ENCODE measurements at regions not wholly inside any gene's neighbourhood (a gene's known extent, or its start where the extent isn't known, plus 50 kb on each side); places are given as distances from the start of the nearest gene placed in this dataset.

DNA sequence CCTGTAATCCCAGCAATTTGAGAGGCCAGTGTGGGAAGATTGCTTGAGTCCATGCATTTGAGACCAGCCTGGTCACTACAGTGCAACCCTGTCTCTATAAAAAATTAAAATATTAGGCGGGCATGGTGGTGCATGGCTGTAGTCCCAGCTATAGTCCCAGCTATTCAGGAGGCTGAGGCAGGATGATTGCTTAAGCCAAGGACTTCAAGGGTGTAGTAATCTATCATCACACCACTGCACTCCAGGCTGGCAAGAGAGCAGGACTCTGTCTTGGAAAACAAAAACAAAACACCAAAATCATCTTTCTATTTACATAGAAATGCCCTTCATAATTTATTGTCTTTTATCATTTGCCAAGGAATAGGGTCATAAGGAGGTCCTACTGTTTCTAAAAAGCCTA, 1274.1 kb upstream of the NCAM2 start:
- H3K36me3 ChIP-seq (ENCODE audit: control insufficient read depth, insufficient read depth, low read length), result no peaks in the 10 kb centered on the region
- TF ChIP-seq, protein P1, sequence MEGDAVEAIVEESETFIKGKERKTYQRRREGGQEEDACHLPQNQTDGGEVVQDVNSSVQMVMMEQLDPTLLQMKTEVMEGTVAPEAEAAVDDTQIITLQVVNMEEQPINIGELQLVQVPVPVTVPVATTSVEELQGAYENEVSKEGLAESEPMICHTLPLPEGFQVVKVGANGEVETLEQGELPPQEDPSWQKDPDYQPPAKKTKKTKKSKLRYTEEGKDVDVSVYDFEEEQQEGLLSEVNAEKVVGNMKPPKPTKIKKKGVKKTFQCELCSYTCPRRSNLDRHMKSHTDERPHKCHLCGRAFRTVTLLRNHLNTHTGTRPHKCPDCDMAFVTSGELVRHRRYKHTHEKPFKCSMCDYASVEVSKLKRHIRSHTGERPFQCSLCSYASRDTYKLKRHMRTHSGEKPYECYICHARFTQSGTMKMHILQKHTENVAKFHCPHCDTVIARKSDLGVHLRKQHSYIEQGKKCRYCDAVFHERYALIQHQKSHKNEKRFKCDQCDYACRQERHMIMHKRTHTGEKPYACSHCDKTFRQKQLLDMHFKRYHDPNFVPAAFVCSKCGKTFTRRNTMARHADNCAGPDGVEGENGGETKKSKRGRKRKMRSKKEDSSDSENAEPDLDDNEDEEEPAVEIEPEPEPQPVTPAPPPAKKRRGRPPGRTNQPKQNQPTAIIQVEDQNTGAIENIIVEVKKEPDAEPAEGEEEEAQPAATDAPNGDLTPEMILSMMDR (IDR thresholded peaks at IDR 0.05; ENCODE audit: insufficient read depth, low read length, poor library complexity, severe bottlenecking), result no peak
- DNase-seq (ENCODE audit: extremely low read depth, insufficient read length), result no peak
- no peaks in the 10 kb centered on the region for H3K27me3 ChIP-seq (replicated peaks; ENCODE audit: control insufficient read depth, insufficient read depth, low read length)
- no peak overlapping the region for H3K4me3 ChIP-seq (replicated peaks; ENCODE audit: low read depth, low read length)

DNA sequence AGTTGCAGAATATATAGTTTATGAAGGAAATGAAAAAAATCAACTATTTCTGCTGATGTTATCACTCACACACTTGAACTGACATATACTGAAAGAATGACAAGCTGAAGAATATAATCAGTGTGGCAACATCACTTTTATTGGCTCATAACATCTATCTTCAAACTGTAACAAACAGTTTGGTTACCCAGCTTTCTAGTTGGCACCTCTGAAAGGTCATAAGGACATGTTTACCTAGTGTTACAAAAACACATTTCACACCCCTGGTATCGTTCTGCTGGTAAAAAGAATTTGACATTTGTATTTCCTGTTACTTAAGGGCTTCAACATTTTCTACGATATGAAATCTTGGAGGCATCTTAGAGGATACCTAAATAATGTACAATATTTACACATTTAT, 1267.0 kb upstream of the NCAM2 start:
- H3K4me3 ChIP-seq (replicated peaks; ENCODE audit: low read depth, low read length), result no peak overlapping the region
- H3K27me3 ChIP-seq (replicated peaks; ENCODE audit: control insufficient read depth, insufficient read depth, low read length), result no peaks in the 10 kb centered on the region
- no peak for DNase-seq (ENCODE audit: extremely low read depth, insufficient read length)
- TF ChIP-seq, protein P1 (IDR thresholded peaks at IDR 0.05; ENCODE audit: insufficient read depth, low read length, poor library complexity, severe bottlenecking), result no peak
- H3K36me3 ChIP-seq (ENCODE audit: control insufficient read depth, insufficient read depth, low read length), result no peaks in the 10 kb centered on the region

DNA sequence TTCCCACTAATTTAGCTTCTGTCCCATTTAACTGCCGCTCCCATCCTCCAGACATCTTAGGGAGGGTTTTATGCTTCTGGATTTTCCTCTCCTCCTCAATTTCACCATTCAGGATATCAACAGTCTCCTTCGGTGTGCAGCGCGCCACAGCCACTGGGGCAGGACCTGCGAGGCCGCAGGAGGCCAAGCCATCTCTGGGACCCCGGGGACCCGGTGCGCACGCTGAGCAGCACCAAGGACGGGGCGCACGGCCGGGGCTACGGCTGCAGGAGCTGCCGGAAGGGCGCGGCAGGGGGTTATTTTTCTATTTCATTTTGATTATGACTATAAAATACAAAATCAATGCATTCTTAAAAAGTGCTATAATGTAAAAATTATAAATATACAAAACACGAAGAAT, 1238.4 kb upstream of the NCAM2 start:
- H3K4me3 ChIP-seq (replicated peaks; ENCODE audit: low read depth, low read length), result no peak overlapping the region
- DNase-seq (ENCODE audit: extremely low read depth, insufficient read length), result no peak
- H3K27me3 ChIP-seq (replicated peaks; ENCODE audit: control insufficient read depth, insufficient read depth, low read length), result no peaks in the 10 kb centered on the region
- no peaks in the 10 kb centered on the region for H3K36me3 ChIP-seq (ENCODE audit: control insufficient read depth, insufficient read depth, low read length)
- TF ChIP-seq, protein P1 (IDR thresholded peaks at IDR 0.05; ENCODE audit: insufficient read depth, low read length, poor library complexity, severe bottlenecking), result no peak

DNA sequence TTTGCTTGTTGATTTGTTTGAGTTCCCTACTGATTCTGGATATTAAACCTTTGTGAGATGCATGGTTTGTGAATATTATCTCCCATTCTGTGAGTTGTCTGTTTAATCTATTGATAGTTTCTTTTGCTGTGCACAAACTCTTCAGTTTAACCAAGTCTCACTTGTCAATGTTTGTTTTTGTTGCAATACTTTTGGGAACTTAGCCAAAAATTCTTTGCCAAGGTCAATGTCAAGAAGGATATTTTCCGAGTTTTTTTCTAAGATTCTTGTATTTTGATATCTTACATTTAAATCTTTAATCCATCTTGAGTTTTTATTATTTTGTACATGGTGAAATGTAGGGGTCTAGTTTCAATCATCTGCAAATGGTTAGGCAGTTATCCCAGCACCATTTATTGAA, 1230.7 kb upstream of the NCAM2 start:
- DNase-seq (ENCODE audit: extremely low read depth, insufficient read length), result no peak
- Histone ChIP-seq H3K27me3 (replicated peaks; ENCODE audit: control insufficient read depth, insufficient read depth, low read length) (no peaks in the 10 kb centered on the region), H3K4me3 (replicated peaks; ENCODE audit: low read depth, low read length) (no peak overlapping the region), H3K36me3 (ENCODE audit: control insufficient read depth, insufficient read depth, low read length) (no peaks in the 10 kb centered on the region)
- TF ChIP-seq, protein P1 (IDR thresholded peaks at IDR 0.05; ENCODE audit: insufficient read depth, low read length, poor library complexity, severe bottlenecking), result no peak

DNA sequence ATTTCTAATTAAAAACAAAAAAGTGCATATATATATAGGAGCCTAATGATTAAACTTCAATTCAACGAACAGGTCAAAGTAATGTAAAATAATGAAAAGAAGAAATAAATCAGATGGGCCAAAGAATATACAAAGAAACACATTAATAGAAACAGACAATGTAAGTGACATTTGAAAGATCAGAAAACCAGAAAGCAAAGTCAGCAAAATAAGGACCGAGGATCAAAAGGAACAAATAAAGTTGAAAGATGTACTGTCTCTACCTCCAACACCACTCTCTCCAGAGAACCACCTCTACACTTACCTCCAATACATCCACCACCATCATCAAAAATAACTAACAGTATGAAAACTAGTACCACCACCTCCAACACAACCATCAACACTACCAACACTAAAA, 1226.3 kb upstream of the NCAM2 start:
- H3K27me3 ChIP-seq (replicated peaks; ENCODE audit: control insufficient read depth, insufficient read depth, low read length), result no peaks in the 10 kb centered on the region
- DNase-seq (ENCODE audit: extremely low read depth, insufficient read length), result no peak
- no peak overlapping the region for H3K4me3 ChIP-seq (replicated peaks; ENCODE audit: low read depth, low read length)
- TF ChIP-seq, protein P1 (IDR thresholded peaks at IDR 0.05; ENCODE audit: insufficient read depth, low read length, poor library complexity, severe bottlenecking), result no peak
- H3K36me3 ChIP-seq (ENCODE audit: control insufficient read depth, insufficient read depth, low read length), result no peaks in the 10 kb centered on the region

DNA sequence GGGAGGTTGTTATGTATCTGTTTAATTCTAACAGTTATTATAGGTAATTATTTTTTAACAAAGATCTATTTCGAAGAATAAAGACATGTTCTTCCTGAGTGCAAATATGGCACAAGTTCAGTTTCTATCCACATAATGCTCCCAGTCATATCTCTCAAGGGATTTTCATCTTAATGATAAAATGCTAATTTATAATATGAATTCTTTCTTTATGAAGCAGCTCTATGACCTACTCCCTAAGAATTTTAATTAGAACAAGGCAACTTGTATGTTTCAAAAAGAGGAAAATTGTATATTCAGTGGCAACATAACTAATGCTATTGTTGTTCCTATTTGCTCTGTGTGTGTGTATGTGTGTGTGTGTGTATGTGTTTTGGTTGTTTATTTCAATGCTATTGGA, 1222.1 kb upstream of the NCAM2 start:
- Histone ChIP-seq H3K4me3 (replicated peaks; ENCODE audit: low read depth, low read length) (no peak overlapping the region), H3K27me3 (replicated peaks; ENCODE audit: control insufficient read depth, insufficient read depth, low read length) (no peaks in the 10 kb centered on the region)
- TF ChIP-seq, protein P1 (IDR thresholded peaks at IDR 0.05; ENCODE audit: insufficient read depth, low read length, poor library complexity, severe bottlenecking), result no peak

More for the DNA sequence above, 1222.1 kb upstream of the NCAM2 start:
- DNase-seq (ENCODE audit: extremely low read depth, insufficient read length), result no peak
- no peaks in the 10 kb centered on the region for H3K36me3 ChIP-seq (ENCODE audit: control insufficient read depth, insufficient read depth, low read length)

Measured in GM06990 (cell line).